IPS-18c (cell line): ENCODE measurements at regions not wholly inside any gene's neighbourhood (a gene's known extent, or its start where the extent isn't known, plus 50 kb on each side); places are given as distances from the start of the nearest gene placed in this dataset.

ENCODE experiments used
- H3K4me3 ChIP-seq: 2 replicates; pipeline ENCODE4 v1.7.0; 2013; ENCODE audit warnings: low read depth, mild to moderate bottlenecking, low read length, moderate library complexity; ENCODE audit not compliant: insufficient read depth
- H3K9me3 ChIP-seq: one replicate; pipeline ENCODE4 v1.6.1; 2013; ENCODE audit warnings: mild to moderate bottlenecking, low read length, moderate library complexity; ENCODE audit not compliant: control insufficient read depth, insufficient read depth

DNA sequence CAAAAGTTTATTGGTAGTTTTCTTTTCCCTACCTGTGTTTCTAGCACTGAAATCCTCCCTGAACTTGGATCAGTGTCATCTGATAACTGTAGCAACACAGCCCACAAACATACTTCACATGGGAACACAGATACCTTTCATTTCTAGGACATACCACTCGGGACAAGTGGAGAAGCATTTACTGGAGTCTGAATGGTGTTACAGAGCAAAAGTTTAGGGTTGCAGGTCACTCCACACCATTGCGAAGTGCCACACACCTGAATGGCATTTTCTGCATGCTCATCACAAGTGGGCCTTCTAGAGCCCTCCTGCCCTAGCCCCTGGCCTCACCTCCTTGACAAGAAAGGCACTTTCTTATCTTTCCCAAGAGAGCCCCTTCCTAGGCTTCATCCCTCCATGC, 184.8 kb upstream of the PKDCC start:
- no peaks in the 10 kb centered on the region for H3K9me3 ChIP-seq
- H3K4me3 ChIP-seq, result no peak overlapping the region

DNA sequence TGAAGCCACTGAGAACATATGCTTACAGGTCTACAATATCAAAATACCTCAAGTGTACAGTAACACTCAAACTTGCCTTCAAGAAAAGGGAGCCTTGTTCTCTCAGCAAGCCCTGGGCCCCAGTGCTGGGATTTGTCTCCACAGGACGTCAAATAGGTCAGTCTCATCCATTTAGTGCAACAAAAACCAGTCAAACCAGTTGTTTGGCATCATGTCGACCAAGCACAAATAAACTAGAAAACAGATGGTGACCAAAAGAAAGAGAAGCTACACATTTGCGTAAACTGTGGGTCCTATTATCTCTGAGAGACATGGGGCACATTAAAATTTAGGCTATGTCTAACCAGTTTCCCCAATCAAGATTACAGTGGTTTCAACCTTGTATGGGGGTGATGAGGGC, 182.6 kb upstream of the PKDCC start:
- Histone ChIP-seq H3K9me3 (no peaks in the 10 kb centered on the region), H3K4me3 (no peak overlapping the region)

DNA sequence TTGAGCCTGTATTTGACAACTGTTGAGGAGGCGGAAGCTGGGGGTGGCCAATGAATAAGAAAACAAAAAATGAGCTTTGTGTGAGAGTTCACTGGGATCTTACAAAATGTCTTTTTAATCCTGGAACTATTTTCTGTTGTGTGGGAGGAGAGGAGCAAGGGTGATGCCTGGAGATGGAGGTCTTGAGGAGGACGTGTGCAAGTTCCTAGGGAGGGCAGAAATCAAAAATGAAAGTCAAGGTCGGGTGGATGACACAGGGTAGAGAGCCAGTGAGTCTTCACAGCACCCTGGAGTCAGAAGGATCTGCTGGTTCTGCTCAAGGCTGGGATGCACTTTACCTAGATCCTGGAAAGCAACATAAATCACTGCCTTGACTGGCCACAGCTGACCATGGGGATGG, 180.3 kb upstream of the PKDCC start:
- Histone ChIP-seq H3K4me3 (no peak overlapping the region), H3K9me3 (no peaks in the 10 kb centered on the region)

DNA sequence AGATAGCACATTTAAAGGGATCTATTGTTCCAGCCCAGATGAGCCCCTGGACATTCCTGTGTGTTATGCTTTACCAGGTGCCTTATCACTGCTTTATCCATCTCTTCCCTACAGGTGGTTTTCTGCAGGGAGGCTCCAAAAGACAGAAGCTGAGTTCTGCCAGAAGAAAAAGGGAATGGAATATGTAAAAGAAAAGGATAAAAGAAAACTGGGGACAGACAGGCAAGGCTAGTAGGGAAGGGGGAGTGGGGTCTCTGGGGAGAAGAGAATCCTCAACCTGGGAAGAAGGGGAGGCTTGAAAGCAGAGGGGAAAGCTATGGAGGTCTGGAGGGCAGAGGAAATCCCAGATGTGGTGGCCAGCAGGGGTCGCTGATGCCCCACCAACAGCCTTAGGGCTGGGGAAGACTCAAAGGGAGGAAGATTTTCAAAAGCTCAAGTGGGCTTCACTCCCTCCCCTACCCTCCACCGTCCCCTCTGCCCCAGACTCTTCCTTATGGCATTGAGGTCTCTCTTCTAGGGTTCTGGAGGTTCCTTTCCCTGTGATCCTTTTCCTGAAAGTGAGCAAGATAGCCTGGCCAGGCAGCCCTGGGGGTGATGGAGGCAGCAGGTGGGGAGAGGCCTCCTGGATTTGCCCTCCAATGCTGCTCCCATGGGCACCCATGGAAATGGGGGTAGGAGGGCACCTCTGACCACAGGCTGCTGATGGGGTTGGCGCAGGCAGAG, 178.1 kb upstream of the PKDCC start:
- no peaks in the 10 kb centered on the region for H3K9me3 ChIP-seq

DNA sequence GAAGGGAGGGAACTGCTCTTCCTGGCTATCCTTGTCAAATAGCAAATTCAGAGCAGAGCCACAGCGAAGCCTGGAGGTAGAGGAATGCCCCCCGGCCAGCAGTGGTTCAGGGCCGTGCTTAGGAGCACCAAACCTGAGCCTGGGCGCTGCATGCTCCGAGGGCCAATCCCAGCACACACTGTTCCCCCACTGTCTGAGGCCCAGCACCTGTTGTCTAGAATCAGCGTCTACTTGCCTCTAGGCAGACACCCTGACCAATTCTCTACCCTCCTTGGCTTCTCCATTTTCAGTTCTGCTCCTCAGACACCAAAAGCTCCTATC, 177.6 kb upstream of the PKDCC start:
- Histone ChIP-seq H3K4me3 (no peak overlapping the region), H3K9me3 (no peaks in the 10 kb centered on the region)

More for the DNA sequence above, 178.1 kb upstream of the PKDCC start:
- H3K4me3 ChIP-seq, result no peak overlapping the region

DNA sequence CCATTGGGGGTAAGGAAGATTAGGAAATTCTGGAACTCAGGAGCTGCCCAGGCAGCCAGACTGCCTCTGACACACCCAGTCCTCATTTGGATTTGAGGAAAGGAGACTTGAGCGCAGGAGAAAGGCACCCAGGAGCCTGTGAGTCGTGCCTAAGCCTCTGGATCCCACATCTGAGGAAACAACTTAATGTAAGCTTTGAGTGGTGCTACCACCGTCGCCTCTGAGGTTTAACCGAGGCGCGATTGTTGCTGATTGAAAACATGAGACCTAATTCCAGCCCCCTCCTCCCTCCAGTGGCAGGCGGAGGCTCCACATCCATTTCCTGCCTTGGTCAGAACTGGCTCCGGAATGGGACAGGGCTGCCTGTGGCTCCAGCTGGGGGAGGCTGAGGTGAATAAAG, 176.7 kb upstream of the PKDCC start:
- no peak overlapping the region for H3K4me3 ChIP-seq
- no peaks in the 10 kb centered on the region for H3K9me3 ChIP-seq

DNA sequence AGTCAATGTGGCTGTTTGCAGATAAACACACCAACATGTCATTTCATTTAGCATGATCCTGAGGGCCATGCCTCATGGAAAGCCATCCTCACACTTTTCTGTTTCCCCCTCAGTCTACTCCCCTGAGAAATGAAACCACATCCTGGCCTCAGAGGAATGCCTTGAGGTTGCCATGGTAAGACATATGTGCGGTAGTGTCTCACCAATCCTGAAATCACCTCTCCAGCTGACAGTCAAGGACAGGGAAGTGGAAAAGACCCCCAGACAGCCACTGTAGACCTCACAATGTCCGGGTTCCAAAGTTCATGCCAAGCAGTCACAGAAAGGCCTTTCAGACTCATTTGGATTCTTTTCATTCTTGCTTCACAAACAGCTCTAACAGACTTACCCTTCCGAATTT, 175.2 kb upstream of the PKDCC start:
- no peak overlapping the region for H3K4me3 ChIP-seq
- no peaks in the 10 kb centered on the region for H3K9me3 ChIP-seq

DNA sequence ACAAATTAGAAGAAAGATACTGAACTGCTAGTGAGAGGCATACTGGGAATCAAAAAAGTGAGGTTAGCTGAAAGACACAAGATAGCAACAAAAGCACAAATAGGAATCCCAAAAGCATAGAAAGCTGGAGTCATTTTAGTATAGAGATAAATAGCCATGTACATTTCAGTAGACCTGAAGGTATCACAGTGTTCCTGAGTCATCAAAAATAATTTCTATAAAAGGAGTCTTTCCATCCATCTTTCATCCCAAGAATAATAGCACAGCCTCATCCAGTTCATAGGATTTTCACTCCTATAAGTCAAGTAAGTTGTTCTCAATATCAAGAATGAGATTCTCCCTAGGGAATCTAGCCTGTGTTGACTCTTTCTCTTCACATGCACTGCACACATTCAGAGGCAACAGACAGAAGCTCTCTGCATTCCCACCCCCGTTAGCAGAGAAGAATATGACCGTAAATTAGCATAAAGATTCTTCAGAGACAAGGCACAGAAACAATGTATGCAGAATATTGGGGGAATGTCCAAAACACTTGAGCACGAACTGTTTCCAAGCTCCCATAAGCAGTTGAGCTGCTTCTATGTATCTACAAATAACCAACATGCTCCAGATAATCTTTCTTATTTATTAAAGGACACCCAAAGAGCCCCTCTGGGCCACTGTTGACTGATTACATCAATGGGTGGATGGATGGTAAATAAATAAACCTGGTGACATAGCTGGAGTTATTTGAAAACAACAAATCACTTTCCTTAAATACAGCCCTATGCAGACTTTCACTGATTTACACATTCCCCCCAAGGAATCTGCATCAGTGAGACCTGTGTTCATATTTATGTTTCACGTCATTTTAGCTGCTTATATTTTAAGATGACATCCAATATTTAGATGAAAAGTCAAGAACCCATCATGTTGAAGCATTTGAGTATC, 174.5 kb upstream of the PKDCC start:
- H3K4me3 ChIP-seq, result no peak overlapping the region

DNA sequence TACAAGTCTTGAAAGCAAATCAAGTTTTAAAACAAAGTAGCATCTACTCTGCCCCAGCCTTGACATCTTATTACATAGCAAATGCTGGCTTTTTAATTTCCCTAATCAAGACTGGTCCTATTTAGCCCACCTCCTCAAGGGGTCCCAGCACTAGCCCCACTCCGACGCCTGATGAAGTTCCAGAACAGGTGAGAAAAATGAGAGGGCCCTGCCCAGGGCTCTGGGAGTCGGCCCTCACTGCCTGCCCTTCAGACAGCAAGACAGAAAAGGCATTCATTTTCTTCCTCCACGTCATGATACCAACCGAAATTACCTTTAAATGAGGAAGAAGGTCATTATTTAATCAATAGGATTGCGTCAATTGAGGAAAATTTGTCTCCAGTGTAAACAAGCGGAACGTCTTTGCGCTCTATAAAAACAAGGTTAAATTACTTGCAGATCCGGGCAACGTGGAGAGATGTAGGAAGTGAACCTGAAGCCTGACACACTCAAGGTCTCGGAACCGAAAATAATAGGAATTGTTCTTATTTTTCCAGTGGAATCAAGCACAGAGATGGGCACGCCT, 170.6 kb upstream of the PKDCC start:
- Histone ChIP-seq H3K9me3 (no peaks in the 10 kb centered on the region), H3K4me3 (no peak overlapping the region)

More for the DNA sequence above, 174.5 kb upstream of the PKDCC start:
- no peaks in the 10 kb centered on the region for H3K9me3 ChIP-seq

DNA sequence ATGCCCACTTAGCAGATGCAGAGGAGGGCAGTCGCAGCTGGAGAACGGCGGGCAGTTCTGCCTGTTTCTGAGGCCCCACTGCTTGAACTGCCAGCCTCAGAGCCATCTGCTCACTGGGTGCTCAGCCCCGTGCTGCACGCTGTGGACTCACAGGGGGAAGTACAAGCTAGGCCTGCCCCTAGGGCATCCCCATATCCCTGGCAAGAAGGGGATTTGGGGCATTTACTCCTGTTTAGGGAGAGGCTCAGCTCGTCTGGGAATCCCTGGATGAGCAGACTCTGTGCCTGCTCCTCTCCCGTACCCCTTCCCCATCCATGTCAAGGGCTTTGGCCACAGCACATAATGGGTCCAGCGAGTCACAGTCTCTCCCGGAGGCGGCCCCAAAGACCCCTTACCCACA, 169.8 kb upstream of the PKDCC start:
- Histone ChIP-seq H3K4me3 (no peak overlapping the region), H3K9me3 (no peaks in the 10 kb centered on the region)

DNA sequence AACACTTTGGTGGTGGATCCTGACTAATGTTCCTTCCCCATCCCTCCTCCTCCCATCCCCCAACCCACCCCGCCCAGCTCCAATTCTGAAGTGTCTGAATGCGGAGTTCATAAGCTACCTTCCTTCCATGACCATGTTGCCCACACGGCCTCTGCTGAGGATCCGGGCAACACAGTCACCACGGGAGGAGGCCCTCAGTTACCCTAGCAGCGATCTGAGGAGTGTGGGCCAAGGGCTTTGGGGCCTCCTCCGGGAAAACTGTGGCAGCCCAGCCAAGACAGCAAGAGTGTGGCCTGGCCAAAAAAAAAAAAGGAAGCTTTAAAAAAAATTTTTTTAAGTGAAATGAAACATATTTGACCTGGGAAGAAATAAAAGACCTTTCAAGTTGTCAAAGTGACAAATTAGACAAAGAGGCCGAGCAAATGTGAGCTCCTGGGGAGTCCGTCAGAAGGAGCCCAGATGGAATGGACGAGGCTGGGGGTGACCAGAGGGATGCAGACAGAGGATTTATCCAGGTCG, 169.0 kb upstream of the PKDCC start:
- no peak overlapping the region for H3K4me3 ChIP-seq
- no peaks in the 10 kb centered on the region for H3K9me3 ChIP-seq

DNA sequence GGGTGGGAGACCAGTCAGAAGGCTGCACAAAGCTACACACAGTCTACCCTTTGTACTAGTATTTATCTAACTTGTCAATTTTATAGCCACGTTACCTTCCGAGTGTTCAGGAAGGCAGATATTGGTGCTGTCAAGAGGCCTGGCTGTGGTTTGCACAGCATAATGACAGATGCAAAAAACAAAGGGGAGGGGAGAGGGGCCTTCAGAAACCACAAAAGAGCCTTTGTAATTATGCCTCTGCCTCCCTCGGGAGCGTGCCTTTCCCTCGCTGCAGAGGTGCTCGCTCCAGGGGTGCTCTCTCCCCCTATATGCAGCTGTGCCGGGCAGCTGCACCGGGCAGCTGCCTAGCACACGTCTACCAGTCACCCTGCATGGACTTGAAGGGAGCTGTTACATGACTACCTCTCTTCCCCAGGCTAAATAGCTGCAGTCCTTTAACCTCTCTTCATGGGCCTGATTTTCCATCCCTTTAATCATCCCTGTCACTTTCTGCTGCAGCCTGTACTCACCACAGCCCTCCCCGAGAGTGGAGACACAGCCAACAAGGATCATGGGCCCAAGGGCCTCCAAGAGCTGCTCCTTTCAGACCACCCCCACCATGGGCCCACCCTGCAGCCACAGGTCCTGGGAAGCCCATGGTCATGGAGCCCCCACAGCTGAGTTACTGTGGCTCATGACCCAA, 168.4 kb upstream of the PKDCC start:
- Histone ChIP-seq H3K4me3 (no peak overlapping the region), H3K9me3 (no peaks in the 10 kb centered on the region)

DNA sequence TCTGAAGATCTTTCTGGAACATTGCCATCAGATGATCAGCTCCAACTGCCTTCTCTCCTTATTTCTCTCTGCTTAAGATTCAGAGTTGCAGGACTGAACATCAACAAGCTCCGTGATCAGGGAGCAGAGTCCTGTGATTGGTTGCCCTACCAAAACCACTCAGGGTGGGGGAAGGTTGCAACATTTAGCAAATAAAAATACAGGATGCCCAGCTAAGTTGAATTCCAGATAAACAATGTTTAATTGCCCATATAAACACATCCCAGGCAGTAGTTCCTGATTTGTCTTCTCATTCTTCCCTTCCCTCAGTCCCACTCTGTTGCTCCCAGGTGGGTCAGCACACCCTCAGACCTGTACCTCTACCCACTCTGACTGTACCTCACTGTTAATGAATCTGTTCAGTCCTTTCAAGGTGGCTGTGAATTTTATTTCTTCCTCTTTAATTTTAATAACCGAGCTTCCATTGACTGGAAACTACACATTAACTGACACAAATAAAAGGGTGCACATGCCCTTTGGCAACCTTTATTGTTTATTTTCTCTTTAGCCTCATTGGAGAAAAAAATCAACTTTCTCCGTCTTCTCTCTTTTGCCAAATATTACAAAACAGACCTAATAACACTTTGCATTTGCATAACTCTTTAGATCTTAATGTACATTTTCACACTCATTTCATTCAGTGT, 167.1 kb upstream of the PKDCC start:
- no peaks in the 10 kb centered on the region for H3K9me3 ChIP-seq
- H3K4me3 ChIP-seq, result no peak overlapping the region

DNA sequence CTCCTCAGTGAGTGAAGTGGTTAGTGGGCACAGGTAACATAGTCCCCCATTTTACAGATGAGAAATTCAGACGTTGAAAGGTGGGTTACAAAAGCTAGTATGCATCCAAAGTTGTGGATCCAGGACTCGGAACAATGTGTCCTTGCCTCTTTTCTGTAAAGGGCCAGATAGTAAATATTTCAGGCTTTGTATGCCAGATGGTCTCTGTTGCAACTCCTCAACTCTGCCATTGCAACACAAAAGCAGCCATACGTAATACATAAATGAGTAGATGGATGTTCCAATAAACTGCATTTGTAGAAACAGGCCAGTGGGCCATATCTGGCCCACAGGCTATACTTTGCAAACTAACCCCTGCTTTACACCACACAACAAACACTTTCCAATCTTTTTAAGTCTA, 166.6 kb upstream of the PKDCC start:
- no peaks in the 10 kb centered on the region for H3K9me3 ChIP-seq

DNA sequence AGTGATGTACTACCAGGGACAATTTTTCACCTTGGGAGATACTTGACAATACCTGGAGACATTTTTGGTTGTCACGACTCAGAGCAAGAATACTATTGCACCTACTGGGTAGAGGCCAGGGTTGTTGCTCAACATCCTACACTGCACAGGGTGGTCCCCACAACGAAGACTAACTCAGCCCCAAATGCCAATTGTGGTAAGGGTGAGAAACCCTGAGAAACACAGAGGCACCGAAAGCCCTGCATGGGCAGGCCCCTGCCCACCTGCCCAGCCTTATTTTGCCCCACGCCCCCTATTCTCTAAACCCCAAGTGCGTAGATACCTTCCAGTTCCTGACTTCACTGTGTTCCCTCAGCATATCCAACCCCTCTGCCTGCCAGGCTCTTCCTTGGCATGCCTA, 163.1 kb upstream of the PKDCC start:
- no peaks in the 10 kb centered on the region for H3K9me3 ChIP-seq

More for the DNA sequence above, 166.6 kb upstream of the PKDCC start:
- H3K4me3 ChIP-seq, result no peak overlapping the region

DNA sequence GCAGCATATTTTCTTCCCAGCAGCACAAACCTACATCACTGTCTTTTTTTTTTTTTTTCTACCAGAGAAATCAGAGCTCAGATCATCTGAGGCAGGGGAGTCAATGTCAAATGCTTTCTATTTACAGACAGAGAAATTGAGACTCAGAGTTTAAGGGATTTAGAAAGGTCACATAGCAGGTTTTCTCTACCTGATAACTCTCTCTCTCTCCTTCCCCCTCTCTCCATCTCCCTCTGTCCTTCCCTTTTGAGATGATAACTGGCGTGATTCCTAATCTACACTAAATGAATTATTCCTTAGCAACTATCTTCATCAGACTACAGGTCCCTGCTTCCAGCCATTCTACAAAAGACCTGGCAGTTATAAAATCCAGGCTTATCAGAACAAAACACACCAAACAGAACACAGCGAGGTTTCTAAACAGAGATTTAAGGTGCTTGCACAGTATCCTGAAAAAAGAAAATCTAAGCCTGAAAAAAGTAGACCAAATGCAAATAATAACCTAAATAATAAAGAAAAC, 161.6 kb upstream of the PKDCC start:
- Histone ChIP-seq H3K4me3 (no peak overlapping the region), H3K9me3 (no peaks in the 10 kb centered on the region)

More for the DNA sequence above, 163.1 kb upstream of the PKDCC start:
- no peak overlapping the region for H3K4me3 ChIP-seq

DNA sequence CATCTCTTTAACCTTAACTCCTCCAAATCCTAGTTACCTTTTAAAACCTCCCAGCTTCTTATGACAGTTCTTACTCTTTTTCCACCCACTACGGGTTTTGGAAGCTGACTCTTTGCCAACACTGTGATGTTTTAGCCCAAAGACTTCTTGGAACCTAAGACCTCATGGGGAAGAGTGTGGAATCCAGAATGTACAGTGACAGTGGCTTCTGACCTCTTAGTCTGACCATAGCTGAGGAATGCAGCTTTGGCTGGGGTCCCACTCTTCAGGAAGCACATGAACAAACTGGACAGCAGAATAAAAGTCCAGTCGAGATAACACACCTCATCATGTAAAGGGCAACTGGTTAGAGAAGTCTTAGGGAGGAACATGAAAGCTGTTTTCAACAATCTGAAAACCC, 161.1 kb upstream of the PKDCC start:
- Histone ChIP-seq H3K4me3 (no peak overlapping the region), H3K9me3 (no peaks in the 10 kb centered on the region)
